HG03520 (cell line): ENCODE measurements at regions not wholly inside any gene's neighbourhood (a gene's known extent, or its start where the extent isn't known, plus 50 kb on each side); places are given as distances from the start of the nearest gene placed in this dataset.
"Not testable (repeated sequence)": the region's sequence is repeated elsewhere in the genome, so short reads cannot be mapped to it uniquely, and the experiment has no call there.

Source experiments
- ATAC-seq: cut with Tn5 transposase; IDR thresholded peaks from one replicate; pipeline ENCODE4 v1.9.1; 2021; ENCODE audit warnings: mild to moderate bottlenecking, moderate library complexity; ENCODE audit not compliant: unreplicated experiment

DNA sequence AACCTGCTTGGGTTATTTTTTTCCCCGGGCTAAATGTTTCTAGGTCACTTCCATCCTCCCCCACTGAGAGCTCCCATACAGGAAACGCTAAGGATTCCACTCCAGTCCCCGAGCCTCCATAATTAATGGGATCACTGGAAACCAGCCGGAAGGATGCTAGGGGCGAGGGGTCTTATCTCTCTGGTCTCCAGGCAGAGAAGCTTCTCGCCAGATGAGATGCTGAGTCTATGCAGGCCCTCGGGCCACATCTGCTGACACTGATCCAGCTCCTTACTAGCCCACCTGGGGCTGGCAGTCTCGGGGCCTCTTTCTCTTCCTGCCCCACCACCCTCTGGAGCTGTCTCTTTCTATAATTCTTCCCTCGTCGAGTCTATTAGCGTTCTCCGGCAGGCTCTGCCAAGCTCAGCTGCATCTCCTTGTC lies 125.9 kb upstream of the SYT13 start:
- no peak for ATAC-seq

DNA sequence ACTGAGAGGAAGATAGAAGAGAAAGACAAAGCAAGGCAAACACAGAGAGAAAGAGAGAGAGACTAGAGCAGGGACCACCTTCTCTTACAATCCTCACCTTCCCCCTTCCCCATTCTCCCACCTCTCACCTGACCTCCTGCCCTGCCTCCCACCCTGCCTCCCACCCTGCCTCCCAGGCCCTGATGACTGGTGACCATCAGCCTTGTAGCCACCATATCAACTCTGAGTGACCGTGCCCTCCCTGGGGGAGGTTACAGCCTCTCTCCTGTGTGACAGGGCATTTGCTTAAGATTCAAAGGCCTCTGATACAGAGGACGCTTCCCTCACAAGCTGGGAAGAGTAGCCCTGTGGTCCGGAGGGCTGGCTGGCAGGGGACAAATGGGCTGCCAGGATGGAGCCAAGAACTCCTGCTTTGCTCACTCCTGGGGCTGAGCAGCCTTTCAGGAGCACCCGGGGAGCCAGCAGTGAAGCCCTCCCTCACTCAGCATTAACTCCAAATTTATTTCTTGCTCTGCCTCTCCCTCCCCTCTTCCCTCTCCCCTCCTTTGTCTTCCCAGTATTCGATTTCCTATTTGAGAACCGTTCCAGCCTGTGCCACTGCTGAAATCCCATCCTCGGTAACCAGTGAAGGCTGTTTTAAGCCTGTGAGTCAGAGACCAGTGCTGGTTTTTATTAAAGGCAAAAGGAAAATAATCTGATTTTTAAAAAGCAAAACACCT lies 125.2 kb upstream of the SYT13 start:
- ATAC-seq, result no peak

DNA sequence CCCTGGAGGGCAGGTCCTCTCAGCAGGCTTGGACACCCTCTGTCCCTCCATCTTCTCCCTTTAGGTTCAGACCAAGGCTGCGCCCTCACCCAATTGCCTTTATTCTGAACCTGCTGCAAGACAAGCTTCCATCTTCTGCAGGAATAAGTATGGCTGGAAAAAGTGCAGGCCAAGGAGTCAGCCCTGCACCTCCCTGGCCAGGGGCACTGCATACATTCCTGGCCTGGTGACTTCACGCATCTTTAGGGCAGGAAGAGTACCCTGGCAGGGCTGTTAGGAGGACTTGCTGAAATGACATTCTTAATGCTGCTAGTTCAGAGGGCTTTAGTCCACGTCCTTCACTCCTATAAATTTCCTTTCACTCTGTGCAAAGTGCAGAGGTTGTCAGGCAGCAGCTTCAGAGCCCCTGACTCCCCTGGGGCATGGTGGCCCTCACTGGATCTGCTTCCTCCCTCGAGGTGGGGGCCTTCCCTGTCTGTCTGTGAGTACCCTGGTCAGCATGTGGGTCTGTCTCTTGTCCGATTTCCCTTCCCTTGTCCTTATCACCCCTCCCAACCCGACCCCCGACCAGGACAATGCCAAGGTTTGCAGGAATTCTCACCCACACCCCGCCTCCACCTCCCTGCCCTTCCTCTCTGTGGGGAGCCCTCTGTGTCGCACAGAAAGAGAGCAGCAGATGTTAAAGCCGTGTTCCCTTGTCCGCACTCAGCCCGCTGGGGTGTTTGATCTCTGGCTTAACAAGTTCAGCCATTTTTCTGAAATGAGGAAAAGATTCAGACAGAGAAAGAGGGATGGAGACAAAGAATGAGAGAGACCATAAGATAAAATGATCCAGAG lies 124.5 kb upstream of the SYT13 start:
- ATAC-seq, result no peak

DNA sequence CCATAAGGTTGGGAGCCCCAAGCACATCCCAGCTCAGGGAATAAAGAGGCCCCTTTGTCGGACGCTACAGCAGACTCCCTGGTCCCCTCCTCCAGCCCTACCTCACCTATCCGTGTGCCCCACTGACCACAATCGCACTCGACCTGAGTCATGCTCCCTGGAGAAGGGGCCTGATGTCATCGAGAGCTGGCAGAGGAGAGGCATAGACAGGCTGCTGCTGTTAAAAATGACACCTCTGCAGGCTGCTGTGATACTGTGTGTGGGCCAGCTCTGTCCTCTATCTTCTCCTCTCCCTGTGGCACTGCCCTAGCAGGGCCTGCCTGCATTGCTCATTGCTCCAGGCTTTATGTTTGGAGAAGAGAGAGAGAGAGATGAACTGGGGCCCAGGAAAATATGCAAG lies 123.4 kb upstream of the SYT13 start:
- ATAC-seq, result no peak

DNA sequence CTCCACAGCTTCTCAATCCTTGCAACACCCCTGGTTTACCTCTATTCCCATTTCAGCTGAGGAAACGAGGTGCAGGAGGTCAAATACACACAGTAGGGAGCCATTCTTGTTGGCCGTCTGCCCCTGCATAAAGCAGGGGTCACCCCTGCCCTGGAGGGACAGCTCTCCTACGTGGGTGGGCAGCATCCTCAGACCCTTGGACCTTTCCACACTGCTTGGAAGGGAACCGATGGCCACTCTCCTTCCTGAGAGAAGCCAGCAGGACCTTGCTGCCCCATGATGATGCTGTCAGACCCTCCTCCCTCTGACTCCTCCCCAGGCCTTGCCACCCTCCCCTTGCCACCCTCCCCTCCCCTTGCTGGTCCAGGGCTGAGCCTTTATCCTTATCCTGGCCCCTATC lies 121.1 kb upstream of the SYT13 start:
- no peak for ATAC-seq

DNA sequence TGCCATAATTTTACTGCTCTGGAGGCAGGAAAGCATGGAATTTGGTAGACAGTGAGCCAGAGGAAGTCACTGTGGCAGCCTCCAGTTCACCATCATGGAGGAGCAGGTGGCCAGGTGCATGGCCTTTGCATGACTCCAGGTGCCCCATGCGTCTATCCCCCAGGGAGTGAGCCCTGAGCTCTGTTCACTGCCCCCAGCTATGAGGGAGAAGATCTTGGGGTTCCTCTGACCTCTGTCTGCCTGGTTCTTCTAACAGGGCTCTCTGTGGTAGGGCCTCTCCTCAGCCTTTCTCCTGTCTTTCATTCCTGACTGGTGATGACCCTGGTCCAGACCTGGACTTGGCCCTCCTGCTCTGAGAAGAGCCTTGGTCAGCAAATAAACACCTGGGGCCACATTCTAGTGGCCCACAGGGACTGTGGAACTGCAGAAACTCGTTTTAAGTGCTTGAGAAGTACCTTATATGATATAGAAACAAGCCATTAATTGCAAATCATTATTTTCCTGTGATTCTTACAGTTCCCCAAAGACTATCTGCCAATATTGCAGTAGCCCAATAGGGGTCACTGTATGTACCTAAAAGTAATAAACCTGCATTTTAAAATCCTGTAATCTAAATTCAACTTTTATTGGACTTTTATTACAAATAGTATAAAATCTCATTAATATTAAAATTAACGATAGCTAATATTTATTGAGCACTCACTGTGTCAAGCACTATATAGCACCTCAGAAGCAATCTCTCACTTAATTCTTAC lies 120.0 kb upstream of the SYT13 start:
- ATAC-seq, result no peak

DNA sequence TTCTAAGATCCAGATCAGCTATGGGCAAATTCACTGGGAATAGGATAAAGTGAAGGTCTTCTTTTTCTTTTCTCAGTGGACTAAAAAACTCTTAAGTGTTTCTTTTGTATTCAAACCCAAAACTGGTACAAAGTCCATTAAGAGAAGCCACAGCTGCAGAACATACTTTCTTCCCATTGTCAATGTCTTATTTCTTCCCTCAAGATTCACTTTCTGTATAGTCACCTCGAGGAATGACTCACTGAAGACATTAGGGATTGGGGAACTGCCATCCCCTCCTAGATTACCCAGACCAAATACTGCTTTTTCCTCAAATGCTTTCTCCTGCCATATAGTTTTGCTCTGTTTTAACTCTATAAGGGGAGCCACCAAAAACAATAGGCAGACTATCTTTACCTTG lies 117.4 kb upstream of the SYT13 start:
- not testable (repeated sequence) for ATAC-seq

DNA sequence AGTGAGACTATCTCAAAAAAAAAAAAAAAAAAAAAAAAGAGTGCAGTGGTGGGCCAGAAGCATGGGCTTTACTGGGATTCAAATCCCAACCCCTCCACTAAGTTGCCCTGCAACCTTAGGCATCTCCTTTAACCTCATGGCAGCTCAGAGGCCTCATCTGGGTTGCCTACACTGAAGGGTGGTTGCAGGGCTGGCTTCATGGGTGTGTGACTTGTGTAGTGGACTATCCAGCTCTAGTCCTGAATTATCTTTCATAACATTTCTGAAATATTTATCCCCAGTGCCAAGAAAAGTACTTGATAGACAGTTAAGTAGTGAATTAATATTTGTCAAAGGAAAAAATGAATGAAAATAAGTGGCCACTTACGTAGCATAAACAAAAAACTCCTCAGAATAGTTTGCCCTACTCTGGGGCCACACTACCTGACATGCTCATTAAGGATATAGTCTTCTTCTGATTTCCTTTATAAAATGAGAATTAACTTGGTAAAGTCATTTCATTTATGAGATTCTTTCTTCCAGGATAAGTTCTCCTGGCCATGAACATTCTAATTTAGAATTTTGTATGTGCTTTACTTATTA lies 116.0 kb upstream of the SYT13 start:
- no peak for ATAC-seq

DNA sequence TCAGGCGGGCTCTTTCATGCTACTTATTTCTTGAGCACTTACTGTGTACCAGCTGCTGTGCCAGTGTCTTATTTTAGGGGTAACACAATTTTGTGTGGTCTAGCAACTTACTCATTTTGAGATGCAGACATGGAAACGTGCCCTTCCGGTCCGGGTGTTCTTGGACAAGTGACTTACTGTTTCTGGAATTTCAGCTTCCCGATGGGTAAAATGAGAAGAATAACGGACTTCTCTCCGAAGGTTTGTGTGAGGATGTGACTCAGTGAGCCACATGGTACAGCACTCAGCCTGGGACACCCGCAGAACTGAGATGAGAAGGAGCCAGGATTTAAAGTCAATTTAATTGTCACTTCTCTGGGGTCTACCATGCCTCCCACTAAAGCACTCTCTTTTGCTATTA lies 114.5 kb upstream of the SYT13 start:
- no peak for ATAC-seq

DNA sequence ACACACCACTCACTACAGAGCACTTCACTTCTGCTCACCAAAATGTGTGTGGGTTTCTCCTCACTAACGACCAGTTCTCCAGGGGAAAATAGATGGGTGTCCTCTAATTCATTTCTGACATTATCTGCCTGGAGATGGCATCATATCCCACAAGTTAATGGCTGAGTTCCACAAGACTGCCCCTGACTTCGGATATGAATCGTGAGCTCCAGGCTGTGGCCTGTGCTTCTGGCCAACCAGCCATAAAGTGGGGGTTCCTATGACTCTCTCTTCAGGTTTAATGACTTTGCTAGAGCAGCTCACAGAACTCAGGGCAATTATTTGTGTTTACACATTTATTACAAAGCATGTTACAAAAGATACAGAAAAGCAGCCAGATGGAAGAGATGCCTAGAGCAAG lies 113.0 kb upstream of the SYT13 start:
- ATAC-seq, result no peak

DNA sequence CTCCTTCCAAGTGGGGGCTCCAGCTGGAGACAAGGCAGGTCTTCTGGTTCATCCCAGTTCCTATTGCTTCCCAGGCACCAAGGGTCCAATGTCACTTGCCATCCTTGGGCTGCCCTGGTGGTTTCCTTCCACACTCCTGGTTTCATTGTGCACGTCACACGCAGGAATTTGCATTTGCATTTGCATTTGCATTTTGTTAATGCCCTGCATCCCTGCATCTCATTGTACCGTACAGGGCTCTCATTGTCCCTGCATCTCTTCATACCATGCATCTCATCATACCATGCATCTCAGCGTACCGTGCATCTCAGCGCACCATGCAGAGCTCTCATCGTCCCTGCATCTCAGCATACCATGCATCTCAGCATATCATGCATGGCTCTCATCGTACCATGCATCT lies 112.2 kb upstream of the SYT13 start:
- ATAC-seq, result no peak

DNA sequence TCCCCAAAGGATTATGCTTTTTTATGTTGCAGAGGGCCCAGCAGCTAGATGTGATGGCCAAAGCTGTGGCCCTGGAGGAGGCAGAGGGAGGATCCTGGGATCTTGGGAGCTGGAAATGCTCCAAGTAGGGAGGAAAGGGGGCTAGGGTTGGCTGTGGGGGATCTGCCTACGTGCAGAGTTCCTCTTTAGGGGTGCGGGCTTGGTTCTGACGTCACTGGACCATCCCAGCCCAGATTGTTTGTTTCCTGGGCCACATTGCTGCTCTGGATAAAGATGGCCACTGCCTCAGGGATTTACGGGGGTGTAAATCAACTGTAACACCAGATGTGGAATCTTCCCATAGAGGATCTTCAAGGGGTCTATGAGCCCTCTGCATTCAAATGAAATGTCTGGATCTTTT lies 110.3 kb upstream of the SYT13 start:
- no peak for ATAC-seq

DNA sequence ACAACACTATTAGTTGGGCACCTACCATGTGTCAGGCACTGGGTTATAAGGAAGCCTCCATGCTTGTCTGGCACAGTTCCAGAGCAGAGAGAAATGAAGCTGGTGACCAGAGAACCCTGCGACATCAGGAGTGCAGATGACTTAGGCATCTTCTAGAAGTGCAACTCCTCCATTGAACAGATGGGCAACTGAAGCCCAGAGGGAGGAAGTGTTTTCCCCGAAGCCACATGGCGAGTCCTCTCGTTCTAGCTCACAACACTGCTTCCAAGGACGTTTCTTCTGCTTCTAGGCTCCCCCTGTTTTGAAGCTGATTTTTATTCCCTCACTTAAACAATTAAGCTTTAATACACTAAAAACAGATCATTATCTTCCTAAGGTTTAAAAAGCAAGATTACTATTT lies 109.8 kb upstream of the SYT13 start:
- ATAC-seq, result no peak

DNA sequence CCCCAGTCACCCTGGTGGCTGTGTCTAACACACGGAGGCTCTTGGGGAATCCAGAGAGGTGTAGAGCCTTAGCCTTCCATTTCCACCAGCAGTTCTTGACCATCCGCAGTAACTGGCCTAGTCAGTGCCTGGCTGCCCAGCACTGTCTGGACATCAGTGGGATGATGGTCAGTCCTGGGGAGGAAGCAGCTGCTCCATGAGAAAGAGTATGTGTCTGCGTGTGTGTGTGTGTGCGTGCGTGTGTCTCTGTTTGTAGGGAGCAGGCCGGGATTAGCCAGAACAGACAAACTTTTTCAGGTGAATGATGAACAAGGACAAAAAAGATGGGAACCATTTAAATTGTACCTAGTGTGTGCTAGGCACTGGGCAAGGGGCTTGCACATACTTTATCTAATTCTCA lies 109.3 kb upstream of the SYT13 start:
- no peak for ATAC-seq

DNA sequence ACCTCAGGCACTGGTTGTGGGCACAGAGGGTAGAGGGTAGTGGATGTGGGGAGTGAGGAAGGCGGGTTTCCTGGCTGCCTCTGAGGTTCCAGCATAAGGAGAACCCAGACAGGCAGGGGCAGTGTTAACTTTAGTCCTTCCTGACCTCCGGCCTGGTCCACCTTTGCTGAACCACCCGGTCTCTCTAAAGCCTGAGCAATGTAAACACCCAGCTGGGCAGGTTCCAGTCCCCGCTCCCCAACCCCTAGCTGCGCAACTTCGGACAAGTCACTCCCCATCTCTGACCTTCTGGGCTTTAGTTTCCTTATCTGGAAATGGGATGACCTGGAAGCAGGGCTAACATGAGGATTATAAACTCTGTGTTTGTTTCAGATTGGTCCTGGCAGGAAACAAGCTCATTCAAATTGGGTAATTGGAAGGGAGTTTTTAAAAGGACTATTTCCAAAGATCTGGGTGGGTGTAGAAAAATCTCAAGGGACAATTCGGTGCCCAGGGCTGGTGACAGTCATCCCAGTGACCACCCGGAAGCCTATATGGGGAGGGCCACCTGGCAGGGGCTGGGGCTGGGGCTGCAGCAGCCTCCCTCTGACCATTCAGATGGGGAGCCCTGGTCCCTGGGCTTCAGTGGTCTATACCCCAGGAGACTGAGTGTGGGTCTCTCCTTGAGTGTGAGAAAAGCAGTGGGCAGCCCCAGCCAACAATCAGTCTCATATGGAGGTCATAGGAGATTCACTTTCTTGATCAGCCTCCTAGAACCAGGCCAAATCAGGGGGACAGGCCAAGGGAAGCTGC lies 108.3 kb upstream of the SYT13 start:
- no peak for ATAC-seq

DNA sequence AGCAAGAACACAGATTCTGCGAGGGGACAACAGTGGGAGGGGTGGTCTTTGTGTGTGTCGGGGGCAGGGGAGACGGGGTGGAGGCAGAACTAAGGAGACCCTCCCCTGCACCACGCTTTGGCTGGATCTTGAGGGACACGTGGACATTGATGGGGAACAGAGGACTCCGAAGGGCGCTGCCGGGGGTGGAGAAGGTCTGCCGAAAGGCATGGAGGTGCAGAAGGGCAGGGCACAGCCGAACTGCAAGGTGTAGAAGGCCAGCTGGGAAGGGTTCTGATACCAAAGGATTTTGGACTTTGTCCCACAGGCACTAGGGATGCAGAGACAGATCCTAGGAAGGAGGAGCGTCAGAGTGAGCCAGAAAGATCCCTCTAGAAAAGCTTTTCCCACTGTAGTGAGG lies 107.7 kb upstream of the SYT13 start:
- ATAC-seq, result no peak

DNA sequence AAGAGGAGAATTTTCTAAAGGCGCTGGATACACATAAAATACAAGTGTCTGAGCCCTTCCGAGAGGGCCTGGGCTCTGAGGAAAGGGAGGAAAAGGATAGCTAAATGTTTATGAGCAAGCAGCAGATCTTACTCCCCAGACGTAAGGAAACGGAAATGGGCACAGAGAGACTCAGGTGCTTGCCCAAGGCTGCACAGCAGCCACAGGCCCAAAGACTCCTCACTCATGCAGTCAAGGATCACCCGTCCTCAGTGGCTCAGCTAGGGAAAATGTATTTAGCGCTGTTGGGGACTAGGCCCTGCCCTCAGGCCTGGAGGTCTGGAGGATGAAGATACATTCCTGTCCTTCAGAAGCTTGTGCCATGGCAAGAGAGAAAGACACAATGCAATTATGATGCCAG lies 107.2 kb upstream of the SYT13 start:
- ATAC-seq, result no peak

DNA sequence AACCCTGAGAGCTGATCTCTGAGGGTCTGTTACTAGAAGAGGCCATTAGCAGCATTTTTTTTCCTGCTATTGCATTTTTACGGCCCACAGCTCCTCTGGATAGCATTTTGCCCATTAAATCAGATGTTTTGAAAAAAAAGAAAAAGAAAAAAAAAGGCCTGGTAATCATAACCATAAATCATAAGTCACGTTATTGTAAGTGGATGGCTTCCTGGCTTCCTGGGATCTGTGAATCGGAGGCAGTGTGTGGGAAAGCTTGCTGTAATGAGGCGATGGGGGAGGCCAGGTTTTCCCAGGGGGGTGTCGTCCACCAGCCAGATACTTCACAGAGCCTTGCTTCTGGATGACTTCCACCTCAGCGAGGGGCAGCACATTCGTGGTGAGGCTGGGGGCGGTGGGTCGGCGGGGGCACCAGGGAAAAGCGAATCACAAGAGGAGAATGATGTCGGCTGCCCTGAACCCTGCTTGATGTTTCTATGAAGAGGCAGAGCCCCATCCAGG lies 106.5 kb upstream of the SYT13 start:
- ATAC-seq, result no peak

DNA sequence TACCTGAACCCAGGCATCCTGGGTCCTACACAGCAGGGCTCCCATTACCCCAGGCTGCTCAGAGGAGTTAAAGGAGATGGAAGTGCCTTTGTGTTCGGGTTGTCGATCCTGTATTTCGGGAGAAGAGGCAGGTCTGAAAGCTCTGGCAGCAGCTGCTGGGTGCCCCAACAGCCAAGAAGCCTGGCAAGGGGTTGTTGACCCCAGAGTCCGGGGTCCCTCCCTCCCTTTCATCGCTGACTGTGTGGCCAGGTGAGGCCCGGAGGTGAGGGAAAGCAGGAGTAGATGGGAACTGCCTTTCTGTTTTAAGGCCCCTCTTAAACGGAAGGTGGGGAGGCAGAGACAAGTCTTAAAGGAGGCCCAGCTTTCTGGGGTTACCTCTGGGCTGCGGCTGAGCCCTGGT lies 106.0 kb upstream of the SYT13 start:
- no peak for ATAC-seq

DNA sequence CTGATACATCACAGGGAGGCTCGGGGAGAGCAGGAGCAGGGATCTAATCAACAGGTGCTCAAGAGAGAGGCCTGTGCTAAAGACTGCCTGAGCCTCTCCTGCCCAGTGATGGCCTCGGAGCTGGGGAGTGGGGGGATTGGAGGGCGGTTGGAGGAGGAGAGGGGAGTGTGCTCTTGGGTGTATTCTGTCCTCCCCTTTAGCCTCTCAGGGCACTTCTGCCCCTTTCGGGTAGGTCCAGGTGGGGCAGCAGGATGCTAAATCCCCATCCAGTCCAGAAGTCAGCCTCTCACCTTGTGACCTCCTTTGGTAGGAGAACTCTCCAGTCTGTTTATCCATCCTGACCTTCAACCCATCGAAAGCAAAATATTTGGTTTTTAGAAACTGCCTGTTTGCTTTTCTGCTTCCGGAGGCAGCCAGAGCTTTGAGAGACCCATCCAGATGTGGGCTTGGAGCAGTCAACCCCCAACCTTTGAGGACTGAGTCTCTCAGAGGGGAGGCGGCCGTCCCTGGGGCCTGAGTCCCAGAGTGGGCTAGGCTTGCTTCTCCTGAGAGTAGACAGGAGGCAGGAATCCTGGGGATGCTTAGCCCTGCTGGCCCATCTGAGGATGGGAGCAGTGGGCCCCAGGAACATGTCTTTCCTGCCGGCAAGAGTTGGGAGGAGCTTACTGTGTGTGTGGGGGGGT lies 105.2 kb upstream of the SYT13 start:
- ATAC-seq, result no peak
